ENCODE measurements at regions not wholly inside any gene's neighbourhood (a gene's known extent, or its start where the extent isn't known, plus 50 kb on each side); places are given as distances from the start of the nearest gene placed in this dataset.

DNA sequence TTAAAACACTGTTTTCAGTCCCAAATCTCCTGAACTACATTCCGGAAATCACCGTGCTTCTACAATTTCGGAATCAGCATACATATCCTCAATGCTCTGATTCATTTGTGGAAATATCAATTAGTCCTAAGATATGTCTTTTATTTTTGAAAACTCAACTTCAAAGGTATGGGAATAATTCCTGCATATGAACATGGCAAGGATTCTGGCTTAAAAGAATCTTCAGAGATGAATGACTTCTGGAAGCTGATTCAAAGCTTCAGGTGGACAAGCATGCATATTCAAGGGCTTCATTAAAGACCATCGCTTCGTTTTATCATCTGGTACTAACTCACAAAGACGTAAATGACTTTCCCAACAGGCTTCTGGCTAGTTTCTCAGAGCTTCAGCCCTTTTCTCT is 246.0 kb upstream of the LRRN1 start:
- H3K27ac Mint-ChIP-seq, result no peak overlapping the region
- H3K4me1 Mint-ChIP-seq (ENCODE audit: low read depth in 2 of 2), result no peaks in the 10 kb centered on the region
- no peak for DNase-seq
- H3K27me3 Mint-ChIP-seq, result no peaks in the 10 kb centered on the region
- ATAC-seq (replicated peaks), result no peak
- H3K9me3 Mint-ChIP-seq, result peaks cover 9 to 10% of the 10 kb centered on the region in 2 donors
- H3K36me3 Mint-ChIP-seq (ENCODE audit: insufficient read depth), result no peaks in the 10 kb centered on the region
- H3K4me3 Mint-ChIP-seq, result no peak overlapping the region

DNA sequence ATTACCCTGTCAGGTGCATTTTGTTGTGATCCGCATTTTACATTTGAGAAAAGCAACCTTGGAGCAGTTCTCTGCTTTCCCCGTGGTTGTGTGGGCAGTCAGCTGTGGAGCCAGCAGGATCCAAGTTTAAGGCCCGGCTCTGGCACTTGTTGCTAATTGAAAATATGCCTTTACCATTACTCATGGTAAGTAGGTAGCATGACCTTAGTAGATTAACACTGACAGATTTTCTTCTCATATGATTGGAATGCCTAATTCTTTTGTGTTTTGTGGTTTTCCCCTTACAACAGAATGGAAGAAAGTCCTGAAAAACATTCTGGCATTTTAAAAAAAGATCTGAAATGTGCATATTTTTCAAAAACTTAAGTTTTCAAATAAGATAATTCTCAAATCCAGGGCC is 246.5 kb upstream of the LRRN1 start:
- no peaks in the 10 kb centered on the region for H3K27me3 Mint-ChIP-seq
- no peaks in the 10 kb centered on the region for H3K4me1 Mint-ChIP-seq (ENCODE audit: low read depth in 2 of 2)
- H3K36me3 Mint-ChIP-seq (ENCODE audit: insufficient read depth), result no peaks in the 10 kb centered on the region
- DNase-seq (no peak), ATAC-seq (replicated peaks) (no peak)
- no peak overlapping the region for H3K27ac Mint-ChIP-seq
- H3K4me3 Mint-ChIP-seq, result no peak overlapping the region
- peaks cover 7% of the 10 kb centered on the region in 2 donors for H3K9me3 Mint-ChIP-seq

DNA sequence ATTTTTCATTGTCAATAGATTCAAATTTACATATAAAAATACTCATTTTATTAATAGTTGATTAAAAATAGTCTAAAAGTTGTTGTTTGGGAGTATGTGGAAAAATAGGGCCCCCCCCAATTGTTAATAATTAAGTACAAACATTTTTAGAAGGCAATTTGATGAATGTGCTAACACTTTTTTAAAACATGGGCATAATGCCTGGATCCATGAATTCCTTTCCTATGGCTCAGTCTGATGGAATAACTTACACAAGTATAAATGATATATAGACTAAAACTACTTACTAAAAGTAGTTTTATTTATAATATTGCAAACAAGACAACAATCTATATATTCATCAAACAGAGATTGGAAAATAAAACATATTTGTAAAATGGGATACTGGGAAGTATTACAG is 247.2 kb upstream of the LRRN1 start:
- H3K9me3 Mint-ChIP-seq, result peaks cover 7% of the 10 kb centered on the region in 2 donors
- no peak overlapping the region for H3K4me3 Mint-ChIP-seq
- no peak overlapping the region for H3K27ac Mint-ChIP-seq
- H3K36me3 Mint-ChIP-seq (ENCODE audit: insufficient read depth), result no peaks in the 10 kb centered on the region
- no peak for DNase-seq
- ATAC-seq (replicated peaks), result no peak
- H3K4me1 Mint-ChIP-seq (ENCODE audit: low read depth in 2 of 2), result no peaks in the 10 kb centered on the region
- no peaks in the 10 kb centered on the region for H3K27me3 Mint-ChIP-seq

DNA sequence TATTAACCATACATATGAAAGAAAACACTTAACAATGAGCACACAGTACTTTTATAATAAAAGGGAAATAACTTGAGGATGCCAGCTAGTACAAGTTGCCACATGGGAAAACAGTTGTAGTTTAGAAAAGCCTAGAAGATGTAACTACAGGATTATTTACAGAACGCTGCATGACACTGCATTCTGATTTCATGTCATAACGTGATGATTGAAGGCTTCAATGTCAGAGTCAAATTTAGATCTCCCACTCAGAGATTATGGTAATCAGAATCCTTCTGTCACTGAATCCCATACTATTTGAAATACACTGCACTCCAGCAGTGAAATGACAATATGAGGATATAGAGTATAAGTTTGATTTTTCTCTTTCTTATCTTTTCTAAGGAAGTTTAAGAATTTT is 253.9 kb upstream of the LRRN1 start:
- no peak for ATAC-seq (replicated peaks)
- H3K27ac Mint-ChIP-seq, result no peak overlapping the region
- H3K4me1 Mint-ChIP-seq (ENCODE audit: low read depth in 2 of 2), result no peaks in the 10 kb centered on the region
- no peak for DNase-seq
- H3K27me3 Mint-ChIP-seq, result no peaks in the 10 kb centered on the region
- no peaks in the 10 kb centered on the region for H3K36me3 Mint-ChIP-seq (ENCODE audit: insufficient read depth)
- H3K9me3 Mint-ChIP-seq, result peaks cover under 1 to 5% of the 10 kb centered on the region in 2 donors
- H3K4me3 Mint-ChIP-seq, result no peak overlapping the region

DNA sequence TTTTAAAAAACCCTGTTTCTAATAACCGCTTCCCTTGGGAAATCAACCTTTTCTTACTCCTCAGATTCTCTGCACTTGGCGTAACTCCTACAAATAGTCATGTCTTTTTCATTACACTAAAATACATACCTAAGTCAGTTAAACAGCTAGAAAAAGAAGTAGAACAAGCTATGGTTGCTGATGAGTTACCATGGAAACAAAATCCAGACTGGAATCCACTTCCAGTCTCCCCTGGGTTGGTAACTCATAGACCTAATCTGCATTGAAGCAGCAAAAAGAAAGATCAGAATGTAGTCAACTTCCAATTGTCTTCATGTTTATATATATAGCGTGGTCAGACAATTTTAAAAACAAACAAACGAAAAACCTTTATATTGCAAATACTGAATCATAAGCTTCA is 260.8 kb upstream of the LRRN1 start:
- DNase-seq (no peak), ATAC-seq (replicated peaks) (no peak)
- Mint-ChIP-seq H3K9me3 (peaks cover 0 to 5% of the 10 kb centered on the region in 2 donors), H3K27me3 (no peaks in the 10 kb centered on the region), H3K4me3 (no peak overlapping the region), H3K36me3 (ENCODE audit: insufficient read depth) (no peaks in the 10 kb centered on the region), H3K27ac (no peak overlapping the region), H3K4me1 (ENCODE audit: low read depth in 2 of 2) (no peaks in the 10 kb centered on the region)

DNA sequence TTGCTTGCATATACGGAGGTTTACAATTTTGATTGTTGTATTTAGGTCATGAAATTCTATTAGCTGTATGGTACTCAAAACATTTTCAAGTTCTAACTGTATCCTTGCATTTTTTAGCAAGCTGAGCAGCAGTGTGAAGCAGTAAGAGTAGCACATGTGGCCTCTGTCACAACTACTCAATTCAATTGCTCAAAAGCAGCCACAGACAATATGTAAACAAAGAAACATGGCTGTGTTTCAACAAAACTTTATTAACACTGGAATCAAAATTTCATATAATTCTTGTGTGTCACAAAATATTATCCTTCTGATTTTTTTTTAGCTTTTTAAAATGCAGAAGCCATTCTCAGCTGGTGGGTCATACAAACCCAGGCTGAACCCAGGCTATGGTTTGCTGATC is 266.7 kb upstream of the LRRN1 start:
- DNase-seq (no peak), ATAC-seq (replicated peaks) (no peak)
- Mint-ChIP-seq H3K4me1 (ENCODE audit: low read depth in 2 of 2) (no peaks in the 10 kb centered on the region), H3K9me3 (peaks cover 0 to 3% of the 10 kb centered on the region in 2 donors), H3K27me3 (no peaks in the 10 kb centered on the region), H3K27ac (no peak overlapping the region), H3K4me3 (no peak overlapping the region), H3K36me3 (ENCODE audit: insufficient read depth) (no peaks in the 10 kb centered on the region)

DNA sequence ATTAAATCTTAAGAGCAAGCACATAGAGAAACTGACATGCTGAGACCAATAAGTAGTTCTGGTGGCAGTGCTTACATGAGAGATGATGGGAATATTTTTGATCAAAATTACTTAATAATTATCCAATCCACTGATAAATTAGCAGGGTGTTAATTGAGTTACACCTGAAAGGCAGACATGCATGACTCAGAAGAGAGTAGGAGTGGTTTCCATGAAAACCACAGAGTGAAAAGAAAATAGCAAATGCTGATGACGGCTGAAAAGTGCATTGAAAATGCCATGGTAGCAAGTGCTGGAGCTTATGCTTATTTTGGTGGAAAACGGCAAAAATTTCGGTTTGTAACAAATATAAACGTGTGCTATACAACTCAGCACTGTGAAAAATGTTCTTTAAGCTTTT is 267.8 kb upstream of the LRRN1 start:
- Mint-ChIP-seq H3K9me3 (no peaks in the 10 kb centered on the region), H3K4me1 (ENCODE audit: low read depth in 2 of 2) (no peaks in the 10 kb centered on the region), H3K27me3 (no peaks in the 10 kb centered on the region), H3K36me3 (ENCODE audit: insufficient read depth) (no peaks in the 10 kb centered on the region), H3K4me3 (no peak overlapping the region), H3K27ac (no peak overlapping the region)
- ATAC-seq (replicated peaks) (no peak), DNase-seq (no peak)

DNA sequence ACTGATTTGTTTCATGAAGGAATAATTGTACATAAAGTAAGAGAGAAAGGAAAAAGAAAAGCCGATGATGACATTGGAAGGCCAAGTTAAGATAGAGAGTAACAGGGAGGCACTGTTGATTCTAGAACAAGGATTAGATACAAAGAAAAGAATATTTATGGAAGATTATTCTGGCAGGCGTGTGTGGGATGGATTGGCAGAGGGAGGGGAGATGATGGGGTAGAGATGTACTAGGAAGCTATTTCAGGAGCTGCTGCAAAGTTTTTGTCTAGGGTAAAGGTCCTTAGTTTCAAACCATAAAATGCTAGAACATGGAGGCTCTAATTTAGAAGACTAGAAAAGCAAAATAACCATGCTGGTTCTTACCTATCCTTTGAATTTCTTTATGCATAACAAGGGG is 280.0 kb upstream of the LRRN1 start:
- H3K27me3 Mint-ChIP-seq, result no peaks in the 10 kb centered on the region
- no peak overlapping the region for H3K4me3 Mint-ChIP-seq
- no peak for DNase-seq
- H3K9me3 Mint-ChIP-seq, result peaks cover 0 to 12% of the 10 kb centered on the region in 2 donors
- no peaks in the 10 kb centered on the region for H3K4me1 Mint-ChIP-seq (ENCODE audit: low read depth in 2 of 2)
- no peak overlapping the region for H3K27ac Mint-ChIP-seq
- H3K36me3 Mint-ChIP-seq (ENCODE audit: insufficient read depth), result no peaks in the 10 kb centered on the region
- no peak for ATAC-seq (replicated peaks)

DNA sequence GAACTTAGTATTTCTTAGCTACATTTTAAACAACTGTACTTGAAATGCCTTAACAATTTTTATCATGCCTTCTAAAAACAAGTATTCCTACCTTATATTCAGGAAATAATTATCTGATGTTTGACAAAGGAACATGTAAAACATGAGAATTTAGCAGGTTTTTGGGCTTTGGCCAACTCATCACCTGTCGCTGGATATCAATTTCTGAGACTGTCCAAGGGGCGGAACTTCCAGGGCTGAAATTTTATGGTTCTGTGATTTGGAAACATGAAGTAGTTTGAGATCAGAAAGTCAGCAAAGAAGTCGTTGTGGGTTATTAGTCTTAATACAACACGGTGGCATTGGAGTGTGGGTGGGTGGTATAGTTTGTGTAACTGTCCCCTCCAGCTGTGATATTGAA is 282.2 kb upstream of the LRRN1 start:
- no peaks in the 10 kb centered on the region for H3K36me3 Mint-ChIP-seq (ENCODE audit: insufficient read depth)

DNA sequence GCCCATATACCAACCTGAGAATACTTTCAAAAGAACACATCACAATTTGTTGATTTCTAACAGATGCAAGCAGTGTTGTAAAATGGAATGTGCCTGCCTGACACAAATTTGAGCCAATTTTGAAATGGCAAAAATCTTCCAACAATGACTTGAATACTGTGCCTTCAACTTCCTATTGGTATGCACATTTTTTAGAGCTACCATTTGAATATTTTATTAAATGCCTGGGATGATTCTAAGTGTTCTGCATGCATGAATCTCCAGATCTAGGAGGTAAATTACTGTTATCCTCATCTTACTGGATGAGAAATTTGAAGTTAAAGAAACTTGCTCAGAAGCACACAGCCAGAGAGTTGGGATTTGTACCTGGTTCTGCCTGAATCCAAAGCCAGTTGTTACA is 282.8 kb upstream of the LRRN1 start:
- no peak for ATAC-seq (replicated peaks)
- no peak overlapping the region for H3K4me3 Mint-ChIP-seq
- H3K27me3 Mint-ChIP-seq, result no peaks in the 10 kb centered on the region
- no peaks in the 10 kb centered on the region for H3K4me1 Mint-ChIP-seq (ENCODE audit: low read depth in 2 of 2)
- DNase-seq, result no peak
- no peaks in the 10 kb centered on the region for H3K36me3 Mint-ChIP-seq (ENCODE audit: insufficient read depth)
- peaks cover 5 to 17% of the 10 kb centered on the region in 2 donors for H3K9me3 Mint-ChIP-seq
- H3K27ac Mint-ChIP-seq, result no peak overlapping the region

More for the DNA sequence above, 282.2 kb upstream of the LRRN1 start:
- no peak for DNase-seq
- Mint-ChIP-seq H3K4me1 (ENCODE audit: low read depth in 2 of 2) (no peaks in the 10 kb centered on the region), H3K27ac (no peak overlapping the region), H3K9me3 (peaks cover 5 to 15% of the 10 kb centered on the region in 2 donors), H3K27me3 (no peaks in the 10 kb centered on the region), H3K4me3 (no peak overlapping the region)
- no peak for ATAC-seq (replicated peaks)

DNA sequence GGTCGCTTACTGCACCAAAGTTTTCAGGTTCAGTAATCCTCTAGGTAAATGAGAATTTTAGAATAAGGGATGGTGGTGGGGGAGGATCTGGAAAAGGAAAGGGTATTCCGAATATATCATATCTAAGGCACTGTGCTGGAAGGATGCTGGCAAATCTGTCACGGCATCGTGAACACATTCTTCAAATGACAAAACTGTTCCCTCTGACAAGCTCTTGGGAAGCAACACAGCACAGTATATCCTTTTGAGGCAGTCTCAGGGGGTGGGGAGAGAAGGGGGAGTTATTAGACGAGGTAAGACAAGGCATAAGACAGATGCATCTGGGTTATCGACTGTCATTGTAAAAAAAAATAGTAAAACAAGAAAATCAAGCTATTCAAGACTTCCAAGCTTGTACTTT is 289.6 kb upstream of the LRRN1 start:
- Mint-ChIP-seq H3K4me3 (no peak overlapping the region), H3K27ac (no peak overlapping the region), H3K36me3 (ENCODE audit: insufficient read depth) (no peaks in the 10 kb centered on the region), H3K9me3 (peaks cover 5 to 10% of the 10 kb centered on the region in 2 donors), H3K27me3 (no peaks in the 10 kb centered on the region), H3K4me1 (ENCODE audit: low read depth in 2 of 2) (no peaks in the 10 kb centered on the region)
- DNase-seq (no peak), ATAC-seq (replicated peaks) (no peak)

DNA sequence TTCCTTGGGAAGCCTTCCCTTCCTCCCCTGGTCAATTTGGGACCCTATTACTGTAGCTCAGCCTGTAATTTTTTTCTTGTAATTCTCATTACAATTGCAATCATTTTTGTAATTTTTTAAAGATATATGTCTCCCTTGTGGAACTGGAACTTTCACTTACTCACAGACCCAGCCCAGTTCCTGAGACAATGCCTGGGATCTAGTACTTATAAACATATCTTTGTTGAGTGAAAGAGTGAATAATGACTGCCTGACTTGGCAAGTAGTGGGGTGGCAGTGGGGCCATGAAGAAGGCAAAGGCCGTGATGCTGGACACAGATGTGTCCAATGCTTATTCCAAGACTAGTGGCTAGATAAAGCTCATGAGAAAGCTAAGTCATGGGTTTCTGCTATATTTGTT is 294.5 kb upstream of the LRRN1 start:
- H3K27me3 Mint-ChIP-seq, result no peaks in the 10 kb centered on the region
- no peak for ATAC-seq (replicated peaks)

DNA sequence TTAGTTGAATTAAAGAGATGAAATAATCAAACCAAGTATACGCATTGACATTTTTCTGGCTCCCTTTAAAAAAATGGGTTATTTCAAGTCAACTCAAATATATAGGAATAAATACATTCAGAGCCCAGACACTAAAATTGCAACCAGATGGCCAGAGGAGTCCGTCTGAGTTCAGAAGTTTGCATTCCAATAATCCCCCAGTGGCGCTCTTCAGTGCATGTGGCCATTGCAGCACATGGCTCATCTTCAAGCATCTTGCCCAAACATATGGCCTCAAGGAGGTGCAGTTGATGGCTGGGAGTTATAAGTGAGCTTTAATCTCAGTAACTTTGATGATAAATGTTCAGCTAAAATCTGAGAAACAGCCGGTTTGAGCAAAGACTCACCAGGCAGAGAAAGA is 295.8 kb upstream of the LRRN1 start:
- DNase-seq (no peak), ATAC-seq (replicated peaks) (no peak)
- no peaks in the 10 kb centered on the region for H3K36me3 Mint-ChIP-seq (ENCODE audit: insufficient read depth)
- H3K9me3 Mint-ChIP-seq, result peaks cover 7 to 8% of the 10 kb centered on the region in 2 donors
- no peaks in the 10 kb centered on the region for H3K27me3 Mint-ChIP-seq
- H3K4me1 Mint-ChIP-seq (ENCODE audit: low read depth in 2 of 2), result no peaks in the 10 kb centered on the region
- no peak overlapping the region for H3K27ac Mint-ChIP-seq
- H3K4me3 Mint-ChIP-seq, result no peak overlapping the region

More for the DNA sequence above, 294.5 kb upstream of the LRRN1 start:
- Mint-ChIP-seq H3K4me3 (no peak overlapping the region), H3K36me3 (ENCODE audit: insufficient read depth) (no peaks in the 10 kb centered on the region), H3K9me3 (peaks cover 6 to 8% of the 10 kb centered on the region in 2 donors), H3K27ac (no peak overlapping the region), H3K4me1 (ENCODE audit: low read depth in 2 of 2) (no peaks in the 10 kb centered on the region)
- DNase-seq, result no peak

DNA sequence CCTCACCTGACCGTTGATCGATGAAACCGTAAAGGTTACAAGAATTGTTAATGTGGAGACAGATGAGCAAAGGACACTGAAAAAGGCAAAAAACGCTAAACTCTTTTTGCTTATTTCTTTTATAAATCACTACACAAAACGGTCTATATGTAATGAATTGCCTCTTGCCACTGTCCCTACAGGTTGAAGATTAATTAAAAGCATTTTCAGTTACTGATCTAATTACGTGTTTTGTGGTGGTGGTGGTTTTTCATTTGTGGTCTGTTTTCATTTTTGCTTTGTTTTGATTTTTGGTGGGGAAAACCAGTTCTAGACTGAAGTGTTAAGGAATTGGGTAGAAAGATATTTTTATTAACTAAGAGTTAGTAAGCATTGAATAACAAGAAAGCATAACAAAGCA is 299.2 kb upstream of the LRRN1 start:
- no peaks in the 10 kb centered on the region for H3K27me3 Mint-ChIP-seq
- H3K4me3 Mint-ChIP-seq, result no peak overlapping the region
- H3K27ac Mint-ChIP-seq, result no peak overlapping the region
- H3K4me1 Mint-ChIP-seq (ENCODE audit: low read depth in 2 of 2), result no peaks in the 10 kb centered on the region
- H3K9me3 Mint-ChIP-seq, result peaks cover 7 to 8% of the 10 kb centered on the region in 2 donors
- no peaks in the 10 kb centered on the region for H3K36me3 Mint-ChIP-seq (ENCODE audit: insufficient read depth)
- DNase-seq, result no peak
- ATAC-seq (replicated peaks), result no peak

DNA sequence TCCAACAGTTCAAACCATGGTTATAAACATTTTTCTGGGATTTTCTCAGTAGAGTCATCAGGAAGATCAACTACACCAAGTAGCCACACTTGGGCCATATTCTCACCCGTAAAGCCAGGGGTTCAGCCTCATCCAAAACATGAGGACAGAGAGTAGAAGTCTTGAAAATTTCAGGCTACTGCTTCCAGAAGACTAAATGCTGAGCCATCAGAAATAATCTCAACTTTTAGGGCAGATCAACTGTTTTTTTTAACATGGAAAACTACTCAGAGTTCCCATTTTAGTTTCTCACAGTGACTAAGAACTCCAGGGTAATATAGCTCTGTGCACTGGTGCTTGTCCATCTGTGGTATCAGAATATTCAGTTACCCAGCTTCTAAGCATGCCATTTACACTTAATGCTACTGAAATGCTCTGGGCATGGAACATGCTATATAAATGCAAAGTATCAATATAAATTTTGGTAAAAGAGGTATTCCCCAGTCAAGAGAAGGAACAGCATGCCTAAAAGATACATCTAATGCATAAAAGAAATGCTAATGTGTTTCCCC is 300.1 kb upstream of the LRRN1 start:
- ATAC-seq (replicated peaks), result no peak
- DNase-seq, result no peak
- H3K27me3 Mint-ChIP-seq, result no peaks in the 10 kb centered on the region
- no peaks in the 10 kb centered on the region for H3K36me3 Mint-ChIP-seq (ENCODE audit: insufficient read depth)
- no peak overlapping the region for H3K4me3 Mint-ChIP-seq
- H3K4me1 Mint-ChIP-seq (ENCODE audit: low read depth in 2 of 2), result no peaks in the 10 kb centered on the region
- no peak overlapping the region for H3K27ac Mint-ChIP-seq
- peaks cover 7 to 8% of the 10 kb centered on the region in 2 donors for H3K9me3 Mint-ChIP-seq

Data from effector memory CD8-positive, alpha-beta T cell (primary cell).